SK-N-SH treated with all-trans-retinoic acid at 6 μM for 48 hours (cell line): ENCODE measurements at regions not wholly inside any gene's neighbourhood (a gene's known extent, or its start where the extent isn't known, plus 50 kb on each side); places are given as distances from the start of the nearest gene placed in this dataset.

Experiments
- ARNTL ChIP-seq: fragments of 450-650 bp; formaldehyde crosslinking; IDR thresholded peaks from 2 replicates; pipeline ENCODE4 v1.5.0; 2020; ENCODE audit warnings: low read depth, mild to moderate bottlenecking, moderate library complexity, borderline replicate concordance
- CREB5 ChIP-seq: fragments of 250-450 bp; sonication (Bioruptor Pico); IDR thresholded peaks from 2 replicates; pipeline ENCODE4 v1.5.1; 2020; ENCODE audit warnings: low read depth, mild to moderate bottlenecking, moderate library complexity
- GLIS3 ChIP-seq: fragments of 250-450 bp; sonication (Bioruptor Pico); IDR thresholded peaks from 2 replicates; pipeline ENCODE4 v1.5.0; 2020; ENCODE audit warnings: mild to moderate bottlenecking, moderate library complexity
- OSR1 ChIP-seq: fragments of 250-450 bp; sonication (Bioruptor Pico); IDR thresholded peaks from 2 replicates; pipeline ENCODE4 v1.8.0; 2022; ENCODE audit warnings: moderate library complexity, mild to moderate bottlenecking, inconsistent platforms
- PPARA ChIP-seq: fragments of 250-450 bp; sonication (Bioruptor Pico); IDR thresholded peaks from 2 replicates; pipeline ENCODE4 v1.5.0; 2020; ENCODE audit warnings: mild to moderate bottlenecking, borderline replicate concordance
- SNAI2 ChIP-seq: fragments of 250-450 bp; sonication (Bioruptor Pico); IDR thresholded peaks from 2 replicates; pipeline ENCODE4 v1.5.0; 2020; ENCODE audit warnings: mild to moderate bottlenecking, moderate library complexity
- TCF4 ChIP-seq: fragments of 250-450 bp; sonication (Bioruptor Pico); IDR thresholded peaks from 2 replicates; pipeline ENCODE4 v1.8.0; 2021; ENCODE audit warnings: mild to moderate bottlenecking, moderate library complexity, borderline replicate concordance
- ZFP30 ChIP-seq: fragments of 450-650 bp; formaldehyde crosslinking; IDR thresholded peaks from 2 replicates; pipeline ENCODE4 v1.5.0; 2022; ENCODE audit warnings: mild to moderate bottlenecking, moderate library complexity
- ZNF565 ChIP-seq: fragments of 450-650 bp; formaldehyde crosslinking; conservative IDR thresholded peaks from 2 replicates; pipeline ENCODE4 v1.5.0; 2020; ENCODE audit warnings: low read depth, mild to moderate bottlenecking, moderate library complexity
- TF ChIP-seq, protein P1 (sequence below): fragments of 250-450 bp; sonication (Bioruptor Pico); IDR thresholded peaks from 2 replicates; pipeline ENCODE4 v1.5.1; 2021; ENCODE audit warnings: mild to moderate bottlenecking, moderate library complexity

DNA sequence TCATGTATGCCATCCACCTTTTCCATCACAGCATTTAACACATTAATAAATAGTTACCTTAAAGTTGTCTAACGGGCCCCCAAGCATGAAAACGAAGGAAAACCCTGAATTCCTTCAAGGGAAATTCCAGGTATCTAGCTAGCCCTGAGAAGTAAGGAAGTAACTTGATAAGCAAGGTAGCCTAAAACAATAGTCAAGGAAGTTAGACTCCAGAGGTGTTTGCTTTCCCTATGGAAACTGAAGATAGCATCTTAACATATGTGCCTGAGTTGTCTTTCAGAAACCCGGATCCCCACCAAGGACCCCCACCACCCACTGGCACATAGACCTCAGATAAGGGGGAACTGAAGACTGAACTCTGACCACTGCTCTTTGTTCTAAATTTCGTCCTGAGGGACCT, 127.4 kb downstream of the TBXT start:
- TF ChIP-seq PPARA (no peak), SNAI2 (CRISPR knock-in tag) (no peak), ZFP30 (CRISPR knock-in tag) (no peak), GLIS3 (CRISPR knock-in tag) (no peak), ARNTL (no peak), OSR1 (CRISPR knock-in tag) (no peak), TCF4 (CRISPR knock-in tag) (no peak), CREB5 (CRISPR knock-in tag) (no peak), ZNF565 (CRISPR knock-in tag) (no peak)
- TF ChIP-seq, protein P1, sequence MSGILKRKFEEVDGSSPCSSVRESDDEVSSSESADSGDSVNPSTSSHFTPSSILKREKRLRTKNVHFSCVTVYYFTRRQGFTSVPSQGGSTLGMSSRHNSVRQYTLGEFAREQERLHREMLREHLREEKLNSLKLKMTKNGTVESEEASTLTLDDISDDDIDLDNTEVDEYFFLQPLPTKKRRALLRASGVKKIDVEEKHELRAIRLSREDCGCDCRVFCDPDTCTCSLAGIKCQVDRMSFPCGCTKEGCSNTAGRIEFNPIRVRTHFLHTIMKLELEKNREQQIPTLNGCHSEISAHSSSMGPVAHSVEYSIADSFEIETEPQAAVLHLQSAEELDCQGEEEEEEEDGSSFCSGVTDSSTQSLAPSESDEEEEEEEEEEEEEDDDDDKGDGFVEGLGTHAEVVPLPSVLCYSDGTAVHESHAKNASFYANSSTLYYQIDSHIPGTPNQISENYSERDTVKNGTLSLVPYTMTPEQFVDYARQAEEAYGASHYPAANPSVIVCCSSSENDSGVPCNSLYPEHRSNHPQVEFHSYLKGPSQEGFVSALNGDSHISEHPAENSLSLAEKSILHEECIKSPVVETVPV (CRISPR knock-in tag): no peak
